Mesenchymal stem cell (in vitro differentiated cells and primary cell): ENCODE measurements at regions not wholly inside any gene's neighbourhood (a gene's known extent, or its start where the extent isn't known, plus 50 kb on each side); places are given as distances from the start of the nearest gene placed in this dataset.

Source experiments
- DNase-seq: peaks from one replicate; pipeline ENCODE4 v3.0.0-alpha.2; 2013
- H2AFZ ChIP-seq: one replicate; pipeline ENCODE4 v1.6.1; 2013; ENCODE audit warnings: low read depth, mild to moderate bottlenecking, control low read depth, inconsistent platforms, low read length, moderate library complexity
- H2AK5ac ChIP-seq: 2 replicates; pipeline ENCODE4 v1.6.1; 2013; ENCODE audit warnings: low read length, moderate library complexity, mild to moderate bottlenecking, inconsistent platforms; ENCODE audit not compliant: severe bottlenecking
- H2BK120ac ChIP-seq: one replicate; pipeline ENCODE4 v1.6.1; 2013; ENCODE audit warnings: low read depth, mild to moderate bottlenecking, inconsistent platforms, low read length, moderate library complexity
- H2BK12ac ChIP-seq, 2 experiments: one replicate each; pipeline ENCODE4 v1.6.1; 2013; ENCODE audit warnings: inconsistent platforms in 2 of 2, low read length in 2 of 2, mild to moderate bottlenecking in 2 of 2, moderate library complexity in 2 of 2, control low read depth in 1 of 2
- H2BK15ac ChIP-seq: one replicate; pipeline ENCODE4 v1.6.1; 2013; ENCODE audit warnings: mild to moderate bottlenecking, low read depth, inconsistent platforms; ENCODE audit not compliant: poor library complexity, severe bottlenecking
- H2BK5ac ChIP-seq: 2 replicates; pipeline ENCODE4 v1.6.1; 2013; ENCODE audit warnings: low read depth, mild to moderate bottlenecking, low read length, control low read depth, inconsistent platforms; ENCODE audit not compliant: poor library complexity, severe bottlenecking
- H3K14ac ChIP-seq, 2 experiments: one replicate each; pipeline ENCODE4 v1.6.1; 2013; ENCODE audit warnings: inconsistent platforms in 2 of 2, low read length in 2 of 2, control low read depth in 1 of 2, mild to moderate bottlenecking in 1 of 2, moderate library complexity in 1 of 2
- H3K18ac ChIP-seq, 2 experiments: one replicate each; pipeline ENCODE4 v1.6.1; 2013; ENCODE audit warnings: inconsistent platforms in 2 of 2, low read length in 2 of 2, control low read depth in 1 of 2, low read depth in 1 of 2, mild to moderate bottlenecking in 1 of 2
- H3K23ac ChIP-seq, 2 experiments: one replicate each; pipeline ENCODE4 v1.6.1; 2013; ENCODE audit warnings: inconsistent platforms in 2 of 2, low read length in 2 of 2, mild to moderate bottlenecking in 2 of 2, moderate library complexity in 2 of 2, control low read depth in 1 of 2
- H3K27ac ChIP-seq: 2 replicates; pipeline ENCODE4 v1.5.1; 2013; ENCODE audit warnings: mild to moderate bottlenecking, moderate library complexity, low read length, control low read depth, inconsistent platforms; ENCODE audit not compliant: poor library complexity, severe bottlenecking
- H3K27me3 ChIP-seq, 2 experiments: 2 replicates each; pipeline versions ENCODE4 v1.6.1 to v1.7.0; 2013; ENCODE audit warnings: low read length in 2 of 2, mild to moderate bottlenecking in 2 of 2, moderate library complexity in 2 of 2, control low read depth in 1 of 2, inconsistent platforms in 1 of 2; ENCODE audit not compliant: control insufficient read depth in 1 of 2, insufficient read depth in 1 of 2
- H3K36me3 ChIP-seq, 2 experiments: 2 replicates each; pipeline versions ENCODE4 v1.6.1 to v1.7.0; 2013; ENCODE audit warnings: low read length in 2 of 2, control low read depth in 1 of 2, inconsistent platforms in 1 of 2, low read depth in 1 of 2, mild to moderate bottlenecking in 1 of 2; ENCODE audit not compliant: insufficient read depth in 2 of 2, control insufficient read depth in 1 of 2
- H3K4ac ChIP-seq, 2 experiments: one replicate each; pipeline ENCODE4 v1.6.1; 2013; ENCODE audit warnings: inconsistent platforms in 2 of 2, low read length in 2 of 2, mild to moderate bottlenecking in 2 of 2, moderate library complexity in 2 of 2, control low read depth in 1 of 2, low read depth in 1 of 2
- H3K4me1 ChIP-seq: 2 replicates; pipeline ENCODE4 v1.6.1; 2013; ENCODE audit warnings: low read depth, low read length, control low read depth; ENCODE audit not compliant: control insufficient read depth, insufficient read depth
- H3K4me2 ChIP-seq: 2 replicates; pipeline ENCODE4 v1.6.1; 2013; ENCODE audit warnings: low read length, mild to moderate bottlenecking, inconsistent platforms; ENCODE audit not compliant: poor library complexity, severe bottlenecking
- H3K4me3 ChIP-seq, 2 experiments: 2 replicates each; pipeline versions ENCODE4 v1.5.1 to v1.7.0; 2013; ENCODE audit warnings: low read length in 2 of 2, mild to moderate bottlenecking in 2 of 2, control low read depth in 1 of 2, low read depth in 1 of 2; ENCODE audit not compliant: insufficient read depth in 1 of 2
- H3K79me1 ChIP-seq: replicated peaks from 2 replicates; pipeline ENCODE4 v1.6.1; 2013; ENCODE audit warnings: mild to moderate bottlenecking, control low read depth, low read length, inconsistent platforms; ENCODE audit not compliant: poor library complexity, severe bottlenecking
- H3K9ac ChIP-seq: 2 replicates; pipeline ENCODE4 v1.7.0; 2013; ENCODE audit warnings: mild to moderate bottlenecking, low read length, moderate library complexity
- H3K9me3 ChIP-seq: 2 replicates; pipeline ENCODE4 v1.7.0; 2013; ENCODE audit warnings: mild to moderate bottlenecking, low read length; ENCODE audit not compliant: control insufficient read depth
- H4K8ac ChIP-seq: one replicate; pipeline ENCODE4 v1.6.1; 2013; ENCODE audit warnings: inconsistent platforms, mild to moderate bottlenecking, low read length, moderate library complexity
- H4K91ac ChIP-seq: one replicate; pipeline ENCODE4 v1.6.1; 2013; ENCODE audit warnings: mild to moderate bottlenecking, low read length, inconsistent platforms
- WGBS: methylation state at CpG from one replicate; pipeline ENCODE4 v1.1.7; 2013; ENCODE audit warnings: mixed read lengths; 5-methylcytosine and 5-hydroxymethylcytosine counted together

DNA sequence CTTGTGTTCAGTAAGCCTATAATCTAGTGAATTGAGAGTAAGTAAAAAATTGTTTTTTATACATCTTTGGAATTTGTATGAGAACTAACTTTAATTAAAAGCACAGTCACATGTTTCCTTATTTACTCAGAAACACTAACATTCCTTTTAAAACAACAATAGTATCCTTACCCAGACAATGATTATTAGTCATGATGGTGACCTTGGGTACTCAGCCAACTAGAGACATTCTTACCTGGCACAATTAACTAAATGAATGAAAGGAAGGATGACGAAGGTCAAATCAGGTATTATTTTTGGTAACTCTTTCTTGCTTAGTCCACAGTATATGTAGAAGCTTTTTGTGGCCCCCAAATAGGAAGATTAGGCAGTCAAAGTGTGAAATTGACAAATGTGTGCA is 901.0 kb downstream of the FAT4 start:
- Histone ChIP-seq H2BK120ac (no peak overlapping the region), H3K18ac (no peak overlapping the region), H3K4me1 (no peaks in the 10 kb centered on the region), H3K4me2 (no peak overlapping the region), H2BK15ac (no peak overlapping the region), H2AK5ac (no peak overlapping the region), H4K8ac (no peak overlapping the region), H3K4ac (no peak overlapping the region), H3K27me3 (no peaks in the 10 kb centered on the region), H3K79me1 (no peaks in the 10 kb centered on the region), H3K14ac (no peak overlapping the region), H3K23ac (no peak overlapping the region), H3K36me3 (no peaks in the 10 kb centered on the region), H3K9ac (no peak overlapping the region), H2BK5ac (no peak overlapping the region), H3K4me3 (no peak overlapping the region), H2BK12ac (no peak overlapping the region), H3K9me3 (no peaks in the 10 kb centered on the region), H4K91ac (no peak overlapping the region), H3K27ac (no peak overlapping the region), H2AFZ (no peak overlapping the region)
- no CpG with 5 or more reads among the region's 1 CpG for WGBS
- DNase-seq = no peak

DNA sequence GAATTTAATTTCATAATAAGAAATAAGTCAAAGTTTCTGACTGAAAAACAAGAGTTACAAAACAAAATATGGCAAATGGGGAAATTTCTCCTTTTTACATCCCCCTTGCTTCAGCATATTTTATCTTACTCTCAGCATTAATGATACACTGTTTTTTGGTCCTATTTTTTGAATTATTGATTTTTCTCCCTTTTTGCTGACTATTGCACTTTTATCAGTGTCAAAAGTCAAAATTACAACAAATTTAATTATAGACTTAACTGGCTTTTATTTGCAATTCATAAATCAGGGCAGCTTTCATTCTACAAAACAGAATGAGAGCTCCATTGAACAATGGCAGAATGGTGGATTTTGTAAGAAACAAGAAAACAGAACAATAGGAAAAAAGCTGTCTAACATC is 901.9 kb downstream of the FAT4 start:
- H4K8ac ChIP-seq = no peak overlapping the region
- no peaks in the 10 kb centered on the region for H3K9me3 ChIP-seq
- no peak overlapping the region for H2AFZ ChIP-seq
- H3K23ac ChIP-seq = no peak overlapping the region
- H3K27ac ChIP-seq = no peak overlapping the region
- H4K91ac ChIP-seq = no peak overlapping the region
- no peaks in the 10 kb centered on the region for H3K36me3 ChIP-seq
- H3K4me2 ChIP-seq = no peak overlapping the region
- H2BK5ac ChIP-seq = no peak overlapping the region
- no peak overlapping the region for H3K18ac ChIP-seq
- H3K9ac ChIP-seq = no peak overlapping the region
- no peak overlapping the region for H2BK120ac ChIP-seq
- H2AK5ac ChIP-seq = no peak overlapping the region
- H3K27me3 ChIP-seq = no peaks in the 10 kb centered on the region
- H3K14ac ChIP-seq = no peak overlapping the region
- no peak for DNase-seq
- H3K4me3 ChIP-seq = no peak overlapping the region
- H3K4me1 ChIP-seq = no peaks in the 10 kb centered on the region
- no peaks in the 10 kb centered on the region for H3K79me1 ChIP-seq
- no peak overlapping the region for H3K4ac ChIP-seq
- H2BK15ac ChIP-seq = no peak overlapping the region
- H2BK12ac ChIP-seq = no peak overlapping the region

DNA sequence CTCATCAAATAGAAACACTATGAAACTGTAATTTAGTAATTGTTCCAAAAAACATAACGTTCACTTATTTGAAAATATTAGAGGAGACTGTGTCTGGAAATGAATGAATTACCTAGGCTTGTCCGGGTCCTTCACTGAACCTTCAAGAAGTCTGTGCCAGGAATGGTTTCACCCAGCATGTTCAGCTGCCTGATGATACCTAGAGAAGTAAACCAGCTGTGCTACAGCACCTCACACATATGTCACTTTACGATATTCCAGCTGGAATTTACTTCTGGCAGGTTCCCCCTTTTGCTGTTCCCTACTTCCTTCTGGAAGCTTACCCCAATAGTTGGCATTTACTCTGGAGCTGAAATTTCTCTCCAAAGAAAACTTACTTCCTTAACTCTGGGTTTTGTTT is 906.5 kb downstream of the FAT4 start:
- Histone ChIP-seq H3K27ac (no peak overlapping the region), H2BK15ac (no peak overlapping the region), H3K4ac (no peak overlapping the region), H3K18ac (no peak overlapping the region), H3K23ac (no peak overlapping the region), H4K91ac (no peak overlapping the region), H2BK12ac (no peak overlapping the region), H2BK120ac (no peak overlapping the region), H3K4me2 (no peak overlapping the region), H3K4me1 (no peaks in the 10 kb centered on the region), H3K9ac (no peak overlapping the region), H3K27me3 (no peaks in the 10 kb centered on the region), H3K79me1 (no peaks in the 10 kb centered on the region), H3K14ac (no peak overlapping the region), H2AFZ (no peak overlapping the region), H2BK5ac (no peak overlapping the region), H4K8ac (no peak overlapping the region), H2AK5ac (no peak overlapping the region), H3K36me3 (no peaks in the 10 kb centered on the region), H3K9me3 (no peaks in the 10 kb centered on the region), H3K4me3 (no peak overlapping the region)
- 97% methylated on average over 3 of the region's 3 CpGs for WGBS
- no peak for DNase-seq

DNA sequence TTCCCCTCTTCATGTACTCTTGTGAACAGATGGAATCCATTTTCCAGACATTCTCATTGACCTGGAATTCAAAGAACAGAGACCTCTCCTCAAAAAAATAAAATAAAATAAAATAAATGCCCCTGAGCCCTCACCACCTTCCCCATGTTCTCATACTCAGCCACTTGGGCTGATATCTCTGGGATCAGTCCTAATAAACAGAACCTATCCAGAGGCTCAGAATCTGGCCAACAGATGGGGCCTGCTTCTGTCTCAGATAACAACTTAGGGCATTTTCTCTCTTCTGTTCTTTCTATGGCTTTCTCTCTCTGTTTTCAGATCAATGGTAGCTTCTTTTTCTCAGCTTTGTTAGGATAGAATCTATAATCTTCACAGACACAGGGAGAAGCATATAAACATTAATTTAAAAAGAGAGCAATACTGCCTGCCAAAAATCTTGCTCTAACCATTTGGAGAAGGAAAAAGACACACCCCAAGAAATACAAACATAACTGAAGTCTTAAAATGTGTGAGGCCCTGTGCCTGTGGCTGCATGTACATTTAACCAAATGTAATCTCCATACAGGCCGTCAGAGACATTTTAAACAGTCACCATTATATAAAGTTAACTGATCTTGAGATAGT is 907.1 kb downstream of the FAT4 start:
- no peak overlapping the region for H3K18ac ChIP-seq
- H3K4me2 ChIP-seq = no peak overlapping the region
- no peak overlapping the region for H2AK5ac ChIP-seq
- no peak overlapping the region for H3K4ac ChIP-seq
- H2BK15ac ChIP-seq = no peak overlapping the region
- H2BK12ac ChIP-seq = no peak overlapping the region
- no peaks in the 10 kb centered on the region for H3K27me3 ChIP-seq
- no peak overlapping the region for H3K23ac ChIP-seq
- no peak overlapping the region for H2AFZ ChIP-seq
- H3K9ac ChIP-seq = no peak overlapping the region
- H4K91ac ChIP-seq = no peak overlapping the region
- no peaks in the 10 kb centered on the region for H3K36me3 ChIP-seq
- H4K8ac ChIP-seq = no peak overlapping the region
- H3K9me3 ChIP-seq = no peaks in the 10 kb centered on the region
- no peak overlapping the region for H2BK5ac ChIP-seq
- no peak overlapping the region for H3K14ac ChIP-seq
- WGBS = no CpG with 5 or more reads among the region's 1 CpG
- H3K27ac ChIP-seq = no peak overlapping the region
- no peak overlapping the region for H3K4me3 ChIP-seq
- H3K4me1 ChIP-seq = no peaks in the 10 kb centered on the region
- no peak for DNase-seq
- H3K79me1 ChIP-seq = no peaks in the 10 kb centered on the region
- H2BK120ac ChIP-seq = no peak overlapping the region
